D721Med (cell line): ENCODE measurements at regions not wholly inside any gene's neighbourhood (a gene's known extent, or its start where the extent isn't known, plus 50 kb on each side); places are given as distances from the start of the nearest gene placed in this dataset.

Source experiments
- DNase-seq: peaks from one replicate; pipeline ENCODE4 v3.0.0; 2011; ENCODE audit warnings: low spot score; ENCODE audit not compliant: insufficient read length
- FAIRE-seq: peaks from 2 replicates; lab custom pipeline; 2011; peaks lifted over from hg19 to GRCh38; lab: Jason Lieb, UNC
- CTCF ChIP-seq: IDR thresholded peaks from 2 replicates; pipeline ENCODE4 v1.5.1; 2012; ENCODE audit warnings: mild to moderate bottlenecking, control low read depth; ENCODE audit not compliant: insufficient read depth; ENCODE audit errors: missing control alignments

- no peak for TF ChIP-seq CTCF
- DNase-seq (no peak), FAIRE-seq (no peak)
Observed at GRCh38 chr1:238199325-238199724, 308.6 kb upstream of the ZP4 start.

DNA sequence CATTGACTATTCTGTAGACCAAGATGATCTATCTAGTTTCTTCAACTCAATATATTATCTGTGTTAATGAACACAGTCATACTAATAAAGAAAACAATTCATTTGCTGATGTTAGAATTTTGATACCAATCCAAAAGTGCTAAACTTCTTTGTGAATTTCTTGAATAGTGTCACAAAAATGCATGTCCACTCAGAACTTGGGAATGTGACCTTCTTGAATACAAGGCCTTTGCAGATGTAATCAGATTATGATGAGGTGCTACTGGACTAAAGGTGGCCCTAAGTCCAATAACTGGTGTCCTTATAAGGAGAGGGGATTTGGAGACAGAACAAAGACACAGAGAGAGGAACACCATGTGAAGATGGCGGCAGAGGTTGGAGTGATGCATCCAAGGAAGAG is 305.8 kb upstream of the ZP4 start:
- TF ChIP-seq CTCF = no peak

GRCh38 chr1:238191170-238191569 is 300.4 kb upstream of the ZP4 start:
- DNase-seq = no peak
- TF ChIP-seq CTCF = no peak
- no peak for FAIRE-seq

More for the DNA sequence above, 305.8 kb upstream of the ZP4 start:
- no peak for DNase-seq
- FAIRE-seq = peak; percentile 25

DNA sequence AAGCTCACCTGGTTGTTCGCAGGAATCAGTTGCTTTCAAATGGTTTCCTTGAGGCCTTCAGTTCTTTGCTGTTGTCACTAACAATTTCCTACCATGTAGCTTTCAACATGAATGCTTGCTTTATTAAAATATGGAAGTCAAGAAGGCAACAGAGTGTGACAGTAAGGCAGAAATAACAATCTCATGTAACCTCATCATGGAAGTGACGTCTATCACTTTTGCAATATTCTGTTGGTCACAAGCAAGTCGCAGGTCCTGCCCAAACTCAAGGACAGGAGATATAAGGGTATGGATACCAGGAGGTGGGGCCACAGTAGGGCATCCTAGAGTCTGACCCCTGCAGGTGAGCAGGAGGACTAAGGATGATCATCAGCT is 296.8 kb upstream of the ZP4 start:
- TF ChIP-seq CTCF = no peak
- DNase-seq = no peak
- FAIRE-seq = no peak

GRCh38 chr1:238186887-238187574 is 296.3 kb upstream of the ZP4 start:
- DNase-seq (no peak), FAIRE-seq (no peak)
- no peak for TF ChIP-seq CTCF

DNA sequence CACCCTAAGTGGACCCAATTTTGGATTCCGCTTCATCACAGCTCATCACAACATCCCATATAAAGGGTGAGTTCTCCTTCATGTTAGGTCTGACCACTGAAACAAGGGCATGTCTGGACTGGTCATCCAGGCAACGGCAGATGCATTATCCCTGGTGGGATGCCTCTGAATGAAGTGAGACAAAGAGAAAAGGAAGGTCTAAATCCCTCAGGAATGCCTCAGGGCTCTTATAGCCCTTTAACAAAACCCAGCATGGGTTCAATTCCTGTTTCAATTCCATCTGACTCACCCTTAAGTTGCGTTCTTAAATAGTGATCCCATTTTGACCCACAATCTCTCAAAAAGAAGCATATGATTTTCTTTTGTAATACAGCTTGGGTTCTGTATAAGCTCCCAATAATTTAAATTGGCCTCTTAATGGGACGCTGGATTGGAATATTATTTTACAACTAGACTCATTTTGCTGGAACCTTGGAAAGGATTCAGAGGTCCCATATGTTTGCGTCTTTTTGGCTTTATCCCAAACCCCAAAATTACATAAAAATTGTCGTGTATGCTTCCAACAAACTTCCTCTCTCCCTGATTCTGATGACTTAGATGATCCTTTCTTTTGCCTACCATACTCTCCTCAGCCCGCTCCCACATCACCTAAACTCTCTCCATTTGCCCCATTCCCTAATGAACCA is 287.4 kb upstream of the ZP4 start:
- no peak for FAIRE-seq

More for the DNA sequence above, 287.4 kb upstream of the ZP4 start:
- no peak for DNase-seq
- TF ChIP-seq CTCF = no peak
